ENCODE measurements at regions not wholly inside any gene's neighbourhood (a gene's known extent, or its start where the extent isn't known, plus 50 kb on each side); places are given as distances from the start of the nearest gene placed in this dataset.

DNA sequence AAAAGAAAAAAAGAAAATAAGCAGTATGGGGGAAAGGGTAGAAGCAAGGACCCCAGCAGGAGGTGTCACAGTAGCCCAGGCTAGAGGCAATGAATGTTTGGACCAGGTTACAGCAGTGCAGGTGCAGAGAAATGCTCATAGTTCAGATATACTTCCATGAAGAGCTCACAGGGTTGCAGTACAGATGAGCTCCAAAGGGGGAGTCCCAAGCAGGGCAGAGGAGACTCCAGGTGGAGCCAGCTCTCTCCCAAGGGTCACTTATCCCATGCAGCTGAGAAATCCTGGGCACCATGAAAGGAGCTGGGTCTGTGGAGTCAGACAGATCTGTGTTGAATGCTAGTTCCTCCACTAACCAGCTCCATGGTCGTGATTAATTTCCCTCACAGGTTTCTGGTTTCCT is 174.9 kb downstream of the C7orf25 start:
- CTCF ChIA-PET, result interaction anchor here (0.7 to 0.9 kb wide), 3 partner anchors 95 to 750 kb away, joined by 4 read pairs; no protein-coding TSS in a partner anchor
- ATAC-seq (peak; percentile 63; the same call in 1 of the 2 replicates), DNase-seq (ENCODE audit: low read depth, low spot score) (no peak)

DNA sequence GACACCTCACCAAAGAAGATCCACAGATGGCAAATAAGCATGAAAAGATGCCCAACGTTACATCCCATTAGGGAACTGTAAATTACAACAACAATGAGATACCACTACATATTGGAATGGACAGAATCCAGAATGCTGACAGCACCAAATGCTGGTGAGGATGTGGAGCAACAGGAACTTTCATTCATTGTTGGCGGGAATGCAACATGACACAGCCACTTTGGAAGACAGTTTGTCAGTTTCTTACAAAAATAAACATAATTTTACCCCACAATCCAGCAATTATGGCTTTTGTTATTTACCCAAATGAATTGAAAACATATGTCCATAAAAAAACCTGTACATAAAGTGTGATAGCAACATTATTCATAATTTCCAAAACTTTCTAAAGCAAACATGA is 176.8 kb downstream of the C7orf25 start:
- no peak for DNase-seq (ENCODE audit: low read depth, low spot score)
- intact Hi-C loops (cut with micrococcal nuclease; ENCODE audit: unreplicated experiment), result no loop called here
- in situ Hi-C loops (cut with HindIII; ENCODE audit: low pct_unique_long_range_greater_than_20kb, low sequenced_read_pairs), result no loop called here
- TF ChIP-seq SIN3A (IDR thresholded peaks at IDR 0.05; ENCODE audit: borderline replicate concordance, insufficient read depth, low read depth, low read length), result no peak
- TF ChIP-seq, protein P1, sequence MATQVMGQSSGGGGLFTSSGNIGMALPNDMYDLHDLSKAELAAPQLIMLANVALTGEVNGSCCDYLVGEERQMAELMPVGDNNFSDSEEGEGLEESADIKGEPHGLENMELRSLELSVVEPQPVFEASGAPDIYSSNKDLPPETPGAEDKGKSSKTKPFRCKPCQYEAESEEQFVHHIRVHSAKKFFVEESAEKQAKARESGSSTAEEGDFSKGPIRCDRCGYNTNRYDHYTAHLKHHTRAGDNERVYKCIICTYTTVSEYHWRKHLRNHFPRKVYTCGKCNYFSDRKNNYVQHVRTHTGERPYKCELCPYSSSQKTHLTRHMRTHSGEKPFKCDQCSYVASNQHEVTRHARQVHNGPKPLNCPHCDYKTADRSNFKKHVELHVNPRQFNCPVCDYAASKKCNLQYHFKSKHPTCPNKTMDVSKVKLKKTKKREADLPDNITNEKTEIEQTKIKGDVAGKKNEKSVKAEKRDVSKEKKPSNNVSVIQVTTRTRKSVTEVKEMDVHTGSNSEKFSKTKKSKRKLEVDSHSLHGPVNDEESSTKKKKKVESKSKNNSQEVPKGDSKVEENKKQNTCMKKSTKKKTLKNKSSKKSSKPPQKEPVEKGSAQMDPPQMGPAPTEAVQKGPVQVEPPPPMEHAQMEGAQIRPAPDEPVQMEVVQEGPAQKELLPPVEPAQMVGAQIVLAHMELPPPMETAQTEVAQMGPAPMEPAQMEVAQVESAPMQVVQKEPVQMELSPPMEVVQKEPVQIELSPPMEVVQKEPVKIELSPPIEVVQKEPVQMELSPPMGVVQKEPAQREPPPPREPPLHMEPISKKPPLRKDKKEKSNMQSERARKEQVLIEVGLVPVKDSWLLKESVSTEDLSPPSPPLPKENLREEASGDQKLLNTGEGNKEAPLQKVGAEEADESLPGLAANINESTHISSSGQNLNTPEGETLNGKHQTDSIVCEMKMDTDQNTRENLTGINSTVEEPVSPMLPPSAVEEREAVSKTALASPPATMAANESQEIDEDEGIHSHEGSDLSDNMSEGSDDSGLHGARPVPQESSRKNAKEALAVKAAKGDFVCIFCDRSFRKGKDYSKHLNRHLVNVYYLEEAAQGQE (IDR thresholded peaks at IDR 0.05; ENCODE audit: insufficient read depth in 1 of 2, low read depth in 2 of 2, low read length in 1 of 2), result no peak
- TF ChIP-seq, protein P2, sequence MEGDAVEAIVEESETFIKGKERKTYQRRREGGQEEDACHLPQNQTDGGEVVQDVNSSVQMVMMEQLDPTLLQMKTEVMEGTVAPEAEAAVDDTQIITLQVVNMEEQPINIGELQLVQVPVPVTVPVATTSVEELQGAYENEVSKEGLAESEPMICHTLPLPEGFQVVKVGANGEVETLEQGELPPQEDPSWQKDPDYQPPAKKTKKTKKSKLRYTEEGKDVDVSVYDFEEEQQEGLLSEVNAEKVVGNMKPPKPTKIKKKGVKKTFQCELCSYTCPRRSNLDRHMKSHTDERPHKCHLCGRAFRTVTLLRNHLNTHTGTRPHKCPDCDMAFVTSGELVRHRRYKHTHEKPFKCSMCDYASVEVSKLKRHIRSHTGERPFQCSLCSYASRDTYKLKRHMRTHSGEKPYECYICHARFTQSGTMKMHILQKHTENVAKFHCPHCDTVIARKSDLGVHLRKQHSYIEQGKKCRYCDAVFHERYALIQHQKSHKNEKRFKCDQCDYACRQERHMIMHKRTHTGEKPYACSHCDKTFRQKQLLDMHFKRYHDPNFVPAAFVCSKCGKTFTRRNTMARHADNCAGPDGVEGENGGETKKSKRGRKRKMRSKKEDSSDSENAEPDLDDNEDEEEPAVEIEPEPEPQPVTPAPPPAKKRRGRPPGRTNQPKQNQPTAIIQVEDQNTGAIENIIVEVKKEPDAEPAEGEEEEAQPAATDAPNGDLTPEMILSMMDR (IDR thresholded peaks at IDR 0.05), result no peak
- TF ChIP-seq POLR2AphosphoS5 (IDR thresholded peaks at IDR 0.05; ENCODE audit: low read depth, low read length), result no peak
- no peak for TF ChIP-seq TCF7L2 (IDR thresholded peaks at IDR 0.05; ENCODE audit: low read depth, low read length)
- Histone ChIP-seq H3K36me3 (ENCODE audit: control insufficient read depth, insufficient read depth, low read length) (no peaks in the 10 kb centered on the region), H3K27me3 (ENCODE audit: control insufficient read depth, insufficient read depth, low read length) (no peaks in the 10 kb centered on the region), H3K4me1 (ENCODE audit: control insufficient read depth, insufficient read depth, low read length) (no peaks in the 10 kb centered on the region), H3K4me3 (ENCODE audit: low read depth in 2 of 2, low read length in 2 of 2) (no peak overlapping the region), H3K27ac (ENCODE audit: low read length) (no peak overlapping the region), H3K9me3 (ENCODE audit: control insufficient read depth, insufficient read depth, low read depth, low read length) (no peaks in the 10 kb centered on the region; the same call in 1 of the 2 replicates)
- ATAC-seq, result no peak
- ChIA-PET CTCF (no interaction called here), POLR2A (no interaction called here)
- no TSS peak for BruUV-seq (replicated peaks)

More for the DNA sequence above, 174.9 kb downstream of the C7orf25 start:
- Histone ChIP-seq H3K36me3 (ENCODE audit: control insufficient read depth, insufficient read depth, low read length) (no peaks in the 10 kb centered on the region), H3K4me1 (ENCODE audit: control insufficient read depth, insufficient read depth, low read length) (no peaks in the 10 kb centered on the region), H3K9me3 (ENCODE audit: control insufficient read depth, insufficient read depth, low read depth, low read length) (no peaks in the 10 kb centered on the region; the same call in 1 of the 2 replicates), H3K27me3 (ENCODE audit: control insufficient read depth, insufficient read depth, low read length) (no peaks in the 10 kb centered on the region), H3K27ac (ENCODE audit: low read length) (no peak overlapping the region), H3K4me3 (ENCODE audit: low read depth in 2 of 2, low read length in 2 of 2) (no peak overlapping the region)
- POLR2A ChIA-PET, result no interaction called here
- in situ Hi-C loops (cut with HindIII; ENCODE audit: low pct_unique_long_range_greater_than_20kb, low sequenced_read_pairs) (no loop called here), intact Hi-C loops (cut with micrococcal nuclease; ENCODE audit: unreplicated experiment) (no loop called here)
- TF ChIP-seq, protein P1 (IDR thresholded peaks at IDR 0.05; ENCODE audit: insufficient read depth in 1 of 2, low read depth in 2 of 2, low read length in 1 of 2), result no peak
- TF ChIP-seq SIN3A (IDR thresholded peaks at IDR 0.05; ENCODE audit: borderline replicate concordance, insufficient read depth, low read depth, low read length) (no peak), TCF7L2 (IDR thresholded peaks at IDR 0.05; ENCODE audit: low read depth, low read length) (no peak), POLR2AphosphoS5 (IDR thresholded peaks at IDR 0.05; ENCODE audit: low read depth, low read length) (no peak)
- TF ChIP-seq, protein P2 (IDR thresholded peaks at IDR 0.05), result no peak
- BruUV-seq (replicated peaks), result no TSS peak
